Lower leg skin (tissue), 3 donors: ENCODE measurements at regions not wholly inside any gene's neighbourhood (a gene's known extent, or its start where the extent isn't known, plus 50 kb on each side); places are given as distances from the start of the nearest gene placed in this dataset.

Experiments
- POLR2A ChIP-seq, 2 donors: fragments of 450-650 bp; IDR thresholded peaks; one replicate each; pipeline ENCODE4 v1.6.1; 2016 to 2017; ENCODE audit warnings: antibody characterized with exemption in 2 of 2, mild to moderate bottlenecking in 1 of 2, moderate library complexity in 1 of 2
- TF ChIP-seq, protein P1 (sequence below), 3 donors: fragments of 450-650 bp; IDR thresholded peaks; one replicate each; pipeline ENCODE4 v1.5.1; 2016; ENCODE audit warnings: antibody characterized with exemption in 3 of 3, mild to moderate bottlenecking in 3 of 3, moderate library complexity in 2 of 3

DNA sequence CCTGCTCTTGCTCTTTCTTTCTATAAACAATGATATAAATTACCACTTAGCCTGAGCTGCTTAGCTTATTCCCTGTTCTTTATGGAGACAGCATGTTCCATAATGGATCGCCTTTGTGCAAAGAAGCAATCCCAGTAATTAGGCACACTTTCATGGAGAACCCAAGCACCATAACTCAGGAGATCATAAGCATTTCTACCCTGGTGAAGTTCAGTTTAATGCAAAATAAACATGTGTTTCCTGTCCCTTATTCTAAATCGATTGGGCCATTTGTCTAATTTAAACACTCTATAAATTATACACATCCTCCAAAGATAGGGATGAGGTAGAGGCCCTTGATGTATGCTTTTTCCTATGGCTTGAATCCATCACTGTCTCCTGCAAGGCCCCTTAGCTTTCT, 75.8 kb upstream of the TMEM72 start:
- TF ChIP-seq, protein P1, sequence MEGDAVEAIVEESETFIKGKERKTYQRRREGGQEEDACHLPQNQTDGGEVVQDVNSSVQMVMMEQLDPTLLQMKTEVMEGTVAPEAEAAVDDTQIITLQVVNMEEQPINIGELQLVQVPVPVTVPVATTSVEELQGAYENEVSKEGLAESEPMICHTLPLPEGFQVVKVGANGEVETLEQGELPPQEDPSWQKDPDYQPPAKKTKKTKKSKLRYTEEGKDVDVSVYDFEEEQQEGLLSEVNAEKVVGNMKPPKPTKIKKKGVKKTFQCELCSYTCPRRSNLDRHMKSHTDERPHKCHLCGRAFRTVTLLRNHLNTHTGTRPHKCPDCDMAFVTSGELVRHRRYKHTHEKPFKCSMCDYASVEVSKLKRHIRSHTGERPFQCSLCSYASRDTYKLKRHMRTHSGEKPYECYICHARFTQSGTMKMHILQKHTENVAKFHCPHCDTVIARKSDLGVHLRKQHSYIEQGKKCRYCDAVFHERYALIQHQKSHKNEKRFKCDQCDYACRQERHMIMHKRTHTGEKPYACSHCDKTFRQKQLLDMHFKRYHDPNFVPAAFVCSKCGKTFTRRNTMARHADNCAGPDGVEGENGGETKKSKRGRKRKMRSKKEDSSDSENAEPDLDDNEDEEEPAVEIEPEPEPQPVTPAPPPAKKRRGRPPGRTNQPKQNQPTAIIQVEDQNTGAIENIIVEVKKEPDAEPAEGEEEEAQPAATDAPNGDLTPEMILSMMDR (IDR thresholded peaks at IDR 0.05), result no peak
- no peak for TF ChIP-seq POLR2A (IDR thresholded peaks at IDR 0.05)
